Right lung (tissue), 2 donors: ENCODE measurements at regions not wholly inside any gene's neighbourhood (a gene's known extent, or its start where the extent isn't known, plus 50 kb on each side); places are given as distances from the start of the nearest gene placed in this dataset.

ENCODE experiments used
- DNase-seq, 2 donors: peaks; one replicate each; pipeline ENCODE4 v3.0.0-alpha.2; 2013

GRCh38 chr17:51487947-51488346 lies 227.6 kb downstream of the UTP18 start:
- DNase-seq, result peak in 1 of 2 donors; percentile 2

- no peak for DNase-seq
Observed at GRCh38 chr17:51491416-51491815, 231.1 kb downstream of the UTP18 start.

GRCh38 chr17:51493206-51493605 lies 232.9 kb downstream of the UTP18 start:
- DNase-seq, result no peak

- DNase-seq, result no peak
Observed at GRCh38 chr17:51496378-51496777, 236.0 kb downstream of the UTP18 start.

- DNase-seq, result no peak
Observed at GRCh38 chr17:51499897-51500296, 239.6 kb downstream of the UTP18 start.

GRCh38 chr17:51500454-51500853 lies 240.1 kb downstream of the UTP18 start:
- DNase-seq, result no peak

- no peak for DNase-seq
Observed at GRCh38 chr17:51505450-51505849, 245.1 kb downstream of the UTP18 start.

GRCh38 chr17:51507444-51507843 lies 247.1 kb downstream of the UTP18 start:
- DNase-seq, result no peak

GRCh38 chr17:51508048-51508447 lies 247.7 kb downstream of the UTP18 start:
- DNase-seq, result no peak

- no peak for DNase-seq
Observed at GRCh38 chr17:51510940-51511339, 250.6 kb downstream of the UTP18 start.

GRCh38 chr17:51512220-51512907 lies 252.0 kb downstream of the UTP18 start:
- DNase-seq, result no peak

GRCh38 chr17:51516924-51517323 lies 256.6 kb downstream of the UTP18 start:
- no peak for DNase-seq

GRCh38 chr17:51524524-51524923 lies 264.2 kb downstream of the UTP18 start:
- no peak for DNase-seq

GRCh38 chr17:51526507-51526906 lies 266.2 kb downstream of the UTP18 start:
- no peak for DNase-seq

- peak; percentile 29 to 32 for DNase-seq
Observed at GRCh38 chr17:51527225-51527982, 267.1 kb downstream of the UTP18 start.

- DNase-seq, result no peak
Observed at GRCh38 chr17:51528111-51528510, 267.8 kb downstream of the UTP18 start.

- no peak for DNase-seq
Observed at GRCh38 chr17:51533219-51533618, 272.9 kb downstream of the UTP18 start.

- no peak for DNase-seq
Observed at GRCh38 chr17:51533821-51534220, 273.5 kb downstream of the UTP18 start.

GRCh38 chr17:51536627-51537026 lies 276.3 kb downstream of the UTP18 start:
- no peak for DNase-seq

GRCh38 chr17:51537996-51538550 lies 277.7 kb downstream of the UTP18 start:
- DNase-seq, result no peak

- DNase-seq, result no peak
Observed at GRCh38 chr17:51540151-51540550, 279.8 kb downstream of the UTP18 start.

GRCh38 chr17:51541215-51541614 lies 280.9 kb downstream of the UTP18 start:
- DNase-seq, result no peak

GRCh38 chr17:51546114-51546513 lies 285.8 kb downstream of the UTP18 start:
- no peak for DNase-seq
